Fibroblast of skin of right biceps (primary cell): ENCODE measurements at regions not wholly inside any gene's neighbourhood (a gene's known extent, or its start where the extent isn't known, plus 50 kb on each side); places are given as distances from the start of the nearest gene placed in this dataset.
"Not testable (repeated sequence)": the region's sequence is repeated elsewhere in the genome, so short reads cannot be mapped to it uniquely, and the experiment has no call there.

ENCODE experiments used
- DNase-seq: peaks from one replicate; pipeline ENCODE4 v3.0.0-alpha.2; 2013

GRCh38 chr2:39487398-39488250 lies 50.5 kb upstream of the MAP4K3 start:
- DNase-seq, result peak; percentile 67

GRCh38 chr2:39488450-39488849 lies 51.4 kb upstream of the MAP4K3 start:
- DNase-seq, result peak; percentile 73

- no peak for DNase-seq
These were observed 53.5 kb upstream of the MAP4K3 start for GRCh38 chr2:39490586-39490985.

- no peak for DNase-seq
These were observed 54.6 kb upstream of the MAP4K3 start for GRCh38 chr2:39491653-39492052.

GRCh38 chr2:39492095-39492590 lies 55.1 kb upstream of the MAP4K3 start:
- DNase-seq, result peak; percentile 96

- no peak for DNase-seq
These were observed 55.6 kb upstream of the MAP4K3 start for GRCh38 chr2:39492716-39493115.

DNA sequence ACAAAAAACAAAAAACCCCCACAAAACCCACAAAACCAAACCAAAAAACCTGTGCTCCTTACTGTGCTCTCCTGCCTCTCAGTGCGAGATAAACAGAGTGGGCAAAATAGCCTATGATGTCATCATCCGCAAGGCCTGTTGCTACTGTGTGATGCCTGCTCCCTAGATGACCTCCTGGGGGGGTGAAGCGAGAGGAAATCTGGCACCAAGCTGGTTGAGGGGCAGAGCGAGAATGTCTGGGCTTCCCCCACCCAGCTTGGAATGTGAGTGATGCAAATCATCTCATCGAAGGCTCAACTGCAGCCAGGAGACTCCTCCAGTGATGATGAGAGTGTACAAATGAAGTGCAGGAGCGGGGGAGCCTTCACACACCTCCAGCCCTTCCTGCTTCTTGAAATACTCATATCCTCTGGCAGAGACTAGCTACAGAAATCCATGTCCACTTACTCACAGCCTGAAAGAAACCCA lies 57.7 kb upstream of the MAP4K3 start:
- DNase-seq, result peak; percentile 99

DNA sequence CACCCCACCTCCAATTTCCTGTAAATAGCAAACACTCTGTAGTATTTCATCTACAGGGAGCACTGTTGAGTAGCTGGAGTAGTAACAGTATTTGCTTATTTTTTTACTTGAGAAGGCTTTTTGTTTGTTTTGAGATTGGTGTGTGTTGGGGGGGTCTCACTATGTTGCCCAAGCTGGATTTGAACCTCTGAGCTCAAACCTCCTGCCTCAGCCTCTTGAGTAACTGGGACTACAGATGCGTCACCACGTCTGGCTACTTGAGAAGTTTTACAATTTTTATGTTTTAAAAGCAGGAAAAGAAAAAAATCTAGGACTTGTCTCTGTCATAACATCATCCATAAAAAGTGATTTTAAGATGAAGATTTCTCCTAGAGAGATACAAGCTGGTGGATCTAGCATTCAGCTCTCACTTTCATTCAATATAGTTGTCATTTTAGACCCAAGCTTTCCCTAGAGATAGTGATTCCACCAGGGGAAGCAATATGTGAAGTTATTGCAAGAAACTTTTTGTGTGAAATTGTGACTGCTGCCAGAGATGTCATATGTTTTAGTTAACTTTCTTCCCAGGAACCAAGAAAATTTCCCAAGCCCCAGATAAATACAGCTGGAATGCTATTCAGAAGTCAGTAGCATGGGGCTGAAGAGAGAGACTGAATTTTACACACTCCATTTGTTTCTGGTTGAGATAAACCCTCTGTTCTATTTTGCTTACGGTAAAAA lies 60.2 kb upstream of the MAP4K3 start:
- DNase-seq, result no peak

GRCh38 chr2:39498176-39498575 lies 61.1 kb upstream of the MAP4K3 start:
- not testable (repeated sequence) for DNase-seq

GRCh38 chr2:39498786-39499185 lies 61.7 kb upstream of the MAP4K3 start:
- DNase-seq, result no peak

DNA sequence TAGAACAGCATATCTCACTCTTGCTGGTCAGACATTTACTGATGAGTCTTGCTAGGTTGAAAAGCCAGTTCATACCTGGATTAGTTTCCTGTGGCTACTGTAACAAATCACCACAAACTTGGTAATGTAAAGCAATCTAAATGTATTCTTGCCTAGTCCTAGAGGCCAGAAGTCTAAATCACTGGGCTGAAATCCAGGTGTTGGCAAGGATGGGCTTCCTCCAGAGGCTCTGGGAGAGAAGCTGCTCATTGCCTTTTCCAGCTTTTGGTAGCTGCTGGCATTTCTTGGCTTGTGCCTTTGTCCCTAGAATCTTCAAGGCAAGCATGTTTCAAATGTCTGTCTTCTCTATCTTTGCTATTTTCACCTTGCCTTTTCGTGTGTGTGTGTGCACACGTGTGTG lies 62.3 kb upstream of the MAP4K3 start:
- no peak for DNase-seq

DNA sequence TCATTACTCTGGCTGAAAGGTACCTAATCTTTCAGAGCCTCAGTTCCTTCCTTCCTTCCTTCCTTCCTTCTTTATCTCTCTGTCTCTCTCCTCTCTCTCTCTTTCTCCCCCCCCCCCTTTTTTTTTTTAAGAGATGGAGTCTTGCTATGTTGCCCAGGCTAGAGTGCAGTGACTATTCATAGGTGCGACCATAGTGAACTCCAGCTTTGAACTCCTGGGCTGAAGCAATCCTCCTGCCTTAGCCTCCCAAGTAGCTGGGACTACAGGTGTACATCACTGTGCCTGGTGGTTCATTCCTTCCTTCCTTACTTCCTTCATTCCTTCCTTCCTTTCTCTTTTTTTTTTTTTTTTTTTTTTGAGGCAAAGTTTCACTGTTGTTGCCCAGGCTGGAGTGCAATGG lies 64.3 kb upstream of the MAP4K3 start:
- DNase-seq, result no peak

DNA sequence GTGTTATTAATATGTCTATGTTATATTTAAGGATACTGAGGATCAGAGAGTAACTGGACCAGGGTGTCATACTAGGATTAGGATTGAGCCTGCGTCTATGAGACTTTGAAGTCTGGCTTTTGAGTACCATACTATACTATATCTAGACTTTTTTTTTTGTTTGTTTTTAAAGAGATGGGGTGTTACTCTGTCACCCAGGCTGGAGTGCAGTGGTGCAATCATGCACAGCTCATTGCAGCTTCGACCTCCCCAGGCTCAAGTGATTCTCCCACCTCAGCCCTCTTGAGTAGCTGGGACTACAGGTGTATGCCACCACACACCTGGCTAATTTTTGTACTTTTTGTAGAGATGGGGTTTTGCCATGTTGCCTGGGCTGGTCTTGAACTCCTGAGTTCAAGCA lies 66.2 kb upstream of the MAP4K3 start:
- no peak for DNase-seq

GRCh38 chr2:39504790-39505335 lies 67.8 kb upstream of the MAP4K3 start:
- peak; percentile 87 for DNase-seq

- no peak for DNase-seq
These were observed 69.1 kb upstream of the MAP4K3 start for GRCh38 chr2:39506215-39506614.

DNA sequence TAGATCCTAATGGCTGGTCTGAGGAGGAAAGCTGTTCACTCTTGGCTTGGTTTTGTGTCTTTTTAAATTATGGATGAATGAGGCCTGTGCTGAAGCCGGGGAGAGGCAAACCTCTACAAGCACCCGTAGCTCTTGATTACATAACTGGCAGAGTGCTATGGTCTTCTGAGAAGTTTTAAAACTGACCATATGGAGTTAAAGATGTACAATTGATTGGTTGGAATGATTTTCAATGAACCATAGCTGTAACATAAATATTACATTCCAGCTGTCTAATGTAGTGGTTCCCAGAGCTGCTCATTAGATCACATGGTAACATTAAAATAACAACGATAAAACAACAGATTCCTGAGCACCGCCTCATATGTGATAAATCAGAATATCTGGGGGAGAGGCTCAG lies 71.1 kb upstream of the MAP4K3 start:
- DNase-seq, result peak; percentile 70

DNA sequence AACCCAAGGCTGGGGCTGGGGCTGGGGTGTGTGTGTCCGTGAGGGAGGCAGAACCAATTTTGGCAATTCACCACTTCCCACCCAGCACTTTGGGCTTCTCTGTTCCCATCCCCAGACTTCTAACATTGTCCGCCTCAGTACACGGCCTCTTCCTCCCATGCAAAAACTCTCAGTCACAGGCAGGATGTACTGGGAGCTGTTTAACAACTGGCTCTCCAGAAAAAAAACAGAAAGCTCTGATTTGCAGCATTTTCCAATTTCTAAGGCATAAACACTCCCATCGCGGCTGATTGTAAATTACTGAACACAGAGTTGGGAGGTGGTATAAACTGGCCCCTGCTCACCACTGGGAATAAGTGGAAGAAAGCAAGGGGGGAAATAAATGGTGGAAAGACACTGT lies 73.1 kb upstream of the MAP4K3 start:
- no peak for DNase-seq

DNA sequence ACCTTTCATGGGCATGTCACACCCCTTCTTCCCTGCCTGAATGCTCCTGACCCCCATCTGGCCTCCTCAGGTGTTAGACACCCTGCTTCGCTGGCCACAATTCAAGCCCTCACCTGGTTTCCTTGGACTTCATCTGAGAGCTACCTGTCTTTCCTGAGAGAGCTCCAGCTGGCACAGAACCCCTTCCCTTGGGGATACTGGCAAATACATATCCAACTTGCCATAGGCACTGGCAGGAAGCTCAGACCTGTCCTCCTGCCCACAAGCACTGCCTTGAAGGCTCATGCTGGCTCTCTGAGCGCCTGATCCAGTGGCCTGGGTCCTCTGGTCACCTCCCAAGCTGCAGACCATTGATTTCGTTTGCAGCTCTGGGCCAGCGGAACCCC lies 74.1 kb upstream of the MAP4K3 start:
- no peak for DNase-seq

DNA sequence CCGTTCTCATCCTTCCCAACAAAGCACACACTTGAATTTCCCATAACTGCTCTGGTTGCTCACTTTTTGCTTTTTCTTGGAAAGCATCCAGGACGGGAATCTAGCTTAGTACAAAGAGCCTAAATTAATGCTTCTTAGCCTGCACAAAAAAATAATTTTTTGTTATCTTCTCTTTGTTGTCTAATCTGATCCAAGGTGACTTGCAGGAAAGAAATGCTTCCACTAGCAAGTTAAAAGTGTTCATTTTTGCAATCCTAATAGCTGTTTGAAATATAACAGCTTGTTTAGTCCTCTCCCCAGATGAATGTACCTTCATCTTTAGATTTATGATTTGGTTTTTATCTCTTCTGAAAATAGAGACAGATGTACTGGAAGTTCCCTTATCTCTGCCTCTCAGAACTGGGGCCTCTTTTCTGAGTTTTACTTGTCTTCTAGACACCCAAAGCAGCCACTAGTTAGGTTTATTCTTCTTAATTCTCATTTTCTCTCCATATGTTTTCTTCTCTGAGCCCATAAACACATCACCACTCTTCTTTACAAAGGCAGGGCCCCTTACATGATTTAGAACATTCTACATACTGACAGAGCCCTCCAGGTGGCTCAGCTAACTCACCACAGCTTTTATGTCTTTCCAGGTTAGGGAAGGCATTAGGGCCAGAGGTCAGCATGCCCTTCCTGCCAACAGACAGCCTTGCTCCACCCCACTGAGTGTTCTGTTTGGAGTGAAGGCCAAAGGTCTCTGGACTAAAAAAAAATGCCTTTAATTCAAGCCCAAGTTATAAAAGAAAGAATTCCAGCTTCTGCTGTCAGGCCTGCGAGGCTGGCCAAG lies 74.7 kb upstream of the MAP4K3 start:
- no peak for DNase-seq

DNA sequence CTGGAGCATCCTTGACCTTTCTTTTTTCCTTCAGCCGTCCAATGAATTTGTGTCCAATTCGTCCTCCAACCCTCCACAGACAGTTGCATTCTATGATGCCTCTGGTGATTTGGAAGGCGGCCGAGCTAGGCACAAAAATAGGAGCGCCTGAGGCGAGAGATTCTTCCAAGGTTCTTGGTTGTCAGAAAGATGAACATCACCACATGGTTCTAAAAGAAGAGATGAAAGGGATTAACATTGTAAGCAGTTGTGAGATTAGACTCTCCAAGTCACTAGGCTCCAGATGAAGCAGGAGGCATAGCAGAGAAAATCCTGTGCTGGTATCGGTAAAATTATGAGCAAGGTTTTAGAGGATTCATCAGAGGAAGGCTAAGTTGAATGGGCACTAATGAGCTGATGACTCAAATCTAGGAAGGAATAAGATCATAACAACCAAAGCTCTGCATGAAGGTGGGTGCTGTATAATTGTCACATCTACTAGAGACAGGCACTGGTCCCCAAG lies 75.4 kb upstream of the MAP4K3 start:
- DNase-seq, result no peak

- no peak for DNase-seq
These were observed 75.9 kb upstream of the MAP4K3 start for GRCh38 chr2:39512941-39513340.

DNA sequence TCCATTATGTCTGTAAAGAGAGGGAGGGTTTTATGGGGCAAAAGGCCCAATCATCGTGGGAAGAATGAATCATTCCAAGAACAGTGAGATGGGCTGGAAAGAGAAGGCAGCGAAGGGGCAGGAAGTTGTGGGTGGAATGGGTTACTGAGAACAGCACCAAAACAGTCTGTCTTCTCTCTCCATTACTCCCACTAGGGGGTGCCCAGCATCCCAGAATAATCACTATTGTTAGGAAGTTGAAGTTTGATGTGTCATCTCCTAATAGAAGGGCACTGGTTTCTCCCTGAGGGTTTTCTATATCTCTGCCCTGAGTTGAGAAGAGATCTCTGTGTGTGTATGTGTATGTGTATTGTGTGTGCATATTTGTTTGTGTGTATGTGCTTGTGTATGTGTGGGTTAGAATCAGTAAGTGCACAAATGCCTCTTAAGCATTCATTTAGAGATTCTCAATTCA lies 76.6 kb upstream of the MAP4K3 start:
- DNase-seq, result peak; percentile 97

- DNase-seq, result no peak
These were observed 77.7 kb upstream of the MAP4K3 start for GRCh38 chr2:39514825-39515224.
